GM12878 (cell line): ENCODE measurements at regions not wholly inside any gene's neighbourhood (a gene's known extent, or its start where the extent isn't known, plus 50 kb on each side); places are given as distances from the start of the nearest gene placed in this dataset.

Experiments
- ATAC-seq: fragments of 200-7000 bp; cut with Tn5 transposase; 3 replicates; pipeline ENCODE4 v1.9.1; 2020; ENCODE audit warnings: mild to moderate bottlenecking, moderate library complexity
- BruUV-seq: library from RNA; stranded (reverse); fragments of 400-500 nt; replicated peaks from 2 replicates; lab custom pipeline; 2021; lab: Mats Ljungman, UMichigan
- CTCF ChIA-PET: fragments of 300-600 bp; sonication (Branson Sonifier 250); formaldehyde crosslinking; extraction: SDS; loops from one replicate; lab custom pipeline; 2021; ENCODE audit warnings: inconsistent platforms; lab: Yijun Ruan, JAX
- POLR2A ChIA-PET: fragments of 350-600 bp; formaldehyde crosslinking; extraction: SDS; loops from one replicate; lab custom pipeline; 2021; ENCODE audit warnings: inconsistent platforms; lab: Charles Lee
- RAD21 ChIA-PET: fragments of 300-600 bp; sonication (Branson Sonifier 250); formaldehyde crosslinking; loops from one replicate; lab custom pipeline; 2023; ENCODE audit warnings: antibody characterized with exemption; ENCODE audit not compliant: unreplicated experiment; lab: Charles Lee
- SMC1A ChIA-PET: fragments of 300-600 bp; sonication (Branson Sonifier 250); formaldehyde crosslinking; loops from one replicate; lab custom pipeline; 2023; ENCODE audit not compliant: unreplicated experiment, uncharacterized antibody; lab: Charles Lee
- DNase-seq: peaks from one replicate; pipeline ENCODE4 v3.0.0-alpha.2; 2011; ENCODE audit warnings: low read depth, low spot score
- FAIRE-seq: peaks from 3 replicates; lab custom pipeline; 2011; peaks lifted over from hg19 to GRCh38; lab: Jason Lieb, UNC
- H2AFZ ChIP-seq: 2 replicates; pipeline ENCODE4 v1.6.0; 2011; ENCODE audit warnings: low read depth, low read length, control low read depth; ENCODE audit not compliant: control insufficient read depth
- H3K27ac ChIP-seq: 2 replicates; pipeline ENCODE4 v1.5.1; 2011; ENCODE audit warnings: control low read depth; ENCODE audit not compliant: control insufficient read depth, insufficient read depth
- H3K27me3 ChIP-seq, 2 experiments: replicated peaks in 1 of 2; 2 replicates each; pipeline versions ENCODE4 v1.6.0 to v1.6.1; 2011; ENCODE audit warnings: low read length in 1 of 2; ENCODE audit not compliant: control insufficient read depth in 2 of 2, insufficient read depth in 2 of 2
- H3K36me3 ChIP-seq, 2 experiments: 2 replicates each; pipeline ENCODE4 v1.5.1; 2011; ENCODE audit warnings: low read length in 1 of 2; ENCODE audit not compliant: control insufficient read depth in 2 of 2, insufficient read depth in 2 of 2
- H3K4me1 ChIP-seq: 2 replicates; pipeline ENCODE4 v1.6.1; 2011; ENCODE audit warnings: mild to moderate bottlenecking, low read length, moderate library complexity, mixed read lengths; ENCODE audit not compliant: control insufficient read depth, insufficient read depth
- H3K4me2 ChIP-seq: 2 replicates; pipeline ENCODE4 v1.6.0; 2011; ENCODE audit warnings: control low read depth; ENCODE audit not compliant: control insufficient read depth, insufficient read depth
- H3K4me3 ChIP-seq: fragments of 200-600 bp; sonication (generic); 2 replicates; pipeline ENCODE4 v1.5.1; 2016
- H3K79me2 ChIP-seq: 2 replicates; pipeline ENCODE4 v1.6.0; 2011; ENCODE audit warnings: low read length; ENCODE audit not compliant: control insufficient read depth, insufficient read depth
- H3K9ac ChIP-seq: 2 replicates; pipeline ENCODE4 v1.8.0; 2011; ENCODE audit warnings: low read length, control low read depth, mixed read lengths; ENCODE audit not compliant: control insufficient read depth, insufficient read depth
- H3K9me3 ChIP-seq: replicated peaks from 3 replicates; pipeline ENCODE4 v1.5.1; 2011; ENCODE audit warnings: mild to moderate bottlenecking, low read length; ENCODE audit not compliant: control insufficient read depth, insufficient read depth
- H4K20me1 ChIP-seq: 2 replicates; pipeline ENCODE4 v1.6.0; 2011; ENCODE audit not compliant: control insufficient read depth, insufficient read depth
- ATF2 ChIP-seq: IDR thresholded peaks from 2 replicates; pipeline ENCODE4 v1.6.1; 2012; ENCODE audit warnings: low read length, inconsistent platforms
- BMI1 ChIP-seq: fragments of 450-650 bp; IDR thresholded peaks from 2 replicates; pipeline ENCODE4 v1.6.1; 2016; ENCODE audit warnings: mild to moderate bottlenecking, moderate library complexity, borderline replicate concordance
- CBX3 ChIP-seq: fragments of 200-600 bp; sonication (generic); IDR thresholded peaks from 2 replicates; pipeline ENCODE4 v1.6.1; 2016; ENCODE audit warnings: low read depth, borderline replicate concordance
- CREB1 ChIP-seq: IDR thresholded peaks from 2 replicates; pipeline ENCODE4 v1.6.1; 2012; ENCODE audit warnings: low read depth, mild to moderate bottlenecking, inconsistent platforms
- FOXK2 ChIP-seq: fragments of 450-650 bp; IDR thresholded peaks from 2 replicates; pipeline ENCODE4 v1.6.1; 2017; ENCODE audit warnings: mild to moderate bottlenecking, moderate library complexity
- IKZF1 ChIP-seq: fragments of 450-650 bp; conservative IDR thresholded peaks from 2 replicates; pipeline ENCODE4 v1.6.1; 2017; ENCODE audit warnings: antibody characterized with exemption, mild to moderate bottlenecking
- KDM1A ChIP-seq: fragments of 200-600 bp; sonication (generic); IDR thresholded peaks from 2 replicates; pipeline ENCODE4 v1.6.1; 2016; ENCODE audit warnings: borderline replicate concordance
- LARP7 ChIP-seq: fragments of 450-650 bp; IDR thresholded peaks from 2 replicates; pipeline ENCODE4 v1.6.1; 2017; ENCODE audit warnings: mild to moderate bottlenecking
- POU2F2 ChIP-seq: IDR thresholded peaks from 3 replicates; pipeline ENCODE4 v1.6.1; 2011; ENCODE audit warnings: low read depth, mild to moderate bottlenecking, low read length, borderline replicate concordance
- RFX5 ChIP-seq: IDR thresholded peaks from 2 replicates; pipeline ENCODE4 v1.6.1; 2011; ENCODE audit warnings: low read depth, low read length, improper control_type of control experiment
- SMC3 ChIP-seq: IDR thresholded peaks from 2 replicates; pipeline ENCODE4 v1.6.1; 2011; ENCODE audit warnings: low read length, improper control_type of control experiment, borderline replicate concordance
- TAF1 ChIP-seq: IDR thresholded peaks from 2 replicates; pipeline ENCODE4 v1.6.1; 2011; ENCODE audit warnings: mild to moderate bottlenecking, low read depth, low read length, borderline replicate concordance
- TCF7 ChIP-seq: IDR thresholded peaks from 2 replicates; pipeline ENCODE4 v1.6.1; 2014; ENCODE audit warnings: antibody characterized with exemption, borderline replicate concordance
- USF2 ChIP-seq: IDR thresholded peaks from 2 replicates; pipeline ENCODE4 v1.6.1; 2011; ENCODE audit warnings: low read depth, low read length, improper control_type of control experiment, borderline replicate concordance
- ZNF207 ChIP-seq: fragments of 450-650 bp; IDR thresholded peaks from 2 replicates; pipeline ENCODE4 v1.6.1; 2014; ENCODE audit warnings: antibody characterized with exemption, mild to moderate bottlenecking, borderline replicate concordance
- ZNF24 ChIP-seq: fragments of 450-650 bp; IDR thresholded peaks from 2 replicates; pipeline ENCODE4 v1.6.1; 2017; ENCODE audit warnings: antibody characterized with exemption, mild to moderate bottlenecking
- WGBS: methylation state at CpG from one replicate; pipeline ENCODE4 v1.1.6; 2016; ENCODE audit warnings: low lambda C conversion rate; ENCODE audit not compliant: insufficient replicate concordance, insufficient coverage; ENCODE audit errors: missing lambda C conversion rate; 5-methylcytosine and 5-hydroxymethylcytosine counted together
- in situ Hi-C: fragments of 300-500 bp; cut with MboI; formaldehyde crosslinking; loops from 9 replicates; pipeline ENCODE4 v1.14.3; 2018; ENCODE audit warnings: mixed read lengths
- intact Hi-C: fragments of 100-400 bp; cut with micrococcal nuclease; formaldehyde crosslinking; loops from one replicate; pipeline ENCODE4 v1.14.2; 2022; ENCODE audit not compliant: unreplicated experiment

GRCh38 chr2:219714681-219715400 lies 87.4 kb downstream of the SLC4A3 start:
- no peak overlapping the region for H3K4me2 ChIP-seq
- no peaks in the 10 kb centered on the region for H3K36me3 ChIP-seq
- no peak overlapping the region for H3K4me3 ChIP-seq
- TF ChIP-seq KDM1A (no peak), USF2 (no peak), IKZF1 (no peak), CBX3 (no peak), FOXK2 (no peak)
- ChIA-PET RAD21 (no interaction called here), POLR2A (no interaction called here), CTCF (interaction anchor here (1.0 kb wide), 1 partner anchor 239 kb away, joined by 3 read pairs; no protein-coding TSS in a partner anchor), SMC1A (no interaction called here)
- H3K27me3 ChIP-seq: no peaks in the 10 kb centered on the region
- no peak for FAIRE-seq
- H3K79me2 ChIP-seq: no peaks in the 10 kb centered on the region
- no peak overlapping the region for H3K27ac ChIP-seq
- no TSS peak for BruUV-seq
- no peak overlapping the region for H2AFZ ChIP-seq
- no peaks in the 10 kb centered on the region for H4K20me1 ChIP-seq
- no peak for ATAC-seq
- no peaks in the 10 kb centered on the region; the same call in 2 of the 3 replicates for H3K9me3 ChIP-seq
- in situ Hi-C loops (no loop called here), intact Hi-C loops (no loop called here)
- no peak for DNase-seq
- no peak overlapping the region for H3K9ac ChIP-seq
- 36% methylated on average over 1 of the region's 1 CpG for WGBS
- H3K4me1 ChIP-seq: no peaks in the 10 kb centered on the region

- no peak overlapping the region for H3K27ac ChIP-seq
- FAIRE-seq (no peak), DNase-seq (no peak), ATAC-seq (no peak)
- CTCF ChIA-PET: no interaction called here
- no peak overlapping the region for H3K4me2 ChIP-seq
- no peak overlapping the region for H3K4me3 ChIP-seq
- no TSS peak for BruUV-seq
- POLR2A ChIA-PET: no interaction called here
- no peak overlapping the region for H3K9ac ChIP-seq
- WGBS: 53% methylated on average over 3 of the region's 3 CpGs
- H3K79me2 ChIP-seq: no peaks in the 10 kb centered on the region
- in situ Hi-C loops: no loop called here
- H2AFZ ChIP-seq: no peak overlapping the region
- no peaks in the 10 kb centered on the region for H3K4me1 ChIP-seq
- no peaks in the 10 kb centered on the region for H3K27me3 ChIP-seq
- no peaks in the 10 kb centered on the region for H4K20me1 ChIP-seq
- SMC1A ChIA-PET: no interaction called here
- H3K9me3 ChIP-seq: no peaks in the 10 kb centered on the region; the same call in 2 of the 3 replicates
- H3K36me3 ChIP-seq: no peaks in the 10 kb centered on the region
- RAD21 ChIA-PET: no interaction called here
- intact Hi-C loops: no loop called here
- TF ChIP-seq ZNF207: no peak
- TF ChIP-seq RFX5: no peak
- no peak for TF ChIP-seq ATF2
- no peak for TF ChIP-seq ZNF24
- TF ChIP-seq SMC3: no peak
- TF ChIP-seq CREB1: no peak
- no peak for TF ChIP-seq TCF7
- TF ChIP-seq LARP7: no peak
- no peak for TF ChIP-seq TAF1
- no peak for TF ChIP-seq BMI1
- no peak for TF ChIP-seq POU2F2
Observed at GRCh38 chr2:219718066-219718465, 90.6 kb downstream of the SLC4A3 start.
